Progenitor cell of endocrine pancreas (in vitro differentiated cells): ENCODE measurements at regions not wholly inside any gene's neighbourhood (a gene's known extent, or its start where the extent isn't known, plus 50 kb on each side); places are given as distances from the start of the nearest gene placed in this dataset.

Experiments
- DNase-seq: peaks from one replicate; pipeline ENCODE4 v3.0.0; 2021; ENCODE audit warnings: low spot score; ENCODE audit not compliant: unreplicated experiment
- H3K27ac Mint-ChIP-seq: 2 replicates; pipeline ENCODE4 v1.8.0; 2021; ENCODE audit warnings: mild to moderate bottlenecking, moderate library complexity, mixed read lengths
- H3K27me3 Mint-ChIP-seq: 2 replicates; pipeline ENCODE4 v1.8.0; 2021; ENCODE audit warnings: mixed read lengths
- H3K36me3 Mint-ChIP-seq: 2 replicates; pipeline ENCODE4 v1.8.0; 2022; ENCODE audit warnings: mixed read lengths; ENCODE audit not compliant: insufficient read depth
- H3K4me1 Mint-ChIP-seq: 2 replicates; pipeline ENCODE4 v1.8.0; 2021; ENCODE audit warnings: low read depth, mixed read lengths
- H3K4me3 Mint-ChIP-seq: 2 replicates; pipeline ENCODE4 v1.8.0; 2021; ENCODE audit warnings: low read depth, mild to moderate bottlenecking, moderate library complexity, mixed read lengths
- H3K9me3 Mint-ChIP-seq: 2 replicates; pipeline ENCODE4 v1.8.0; 2021; ENCODE audit warnings: low read depth, mixed read lengths
- CTCF ChIP-seq: fragments of 200-600 bp; sonication (generic); IDR thresholded peaks from one replicate; pipeline ENCODE4 v1.5.0; 2021; ENCODE audit warnings: antibody characterized with exemption, mild to moderate bottlenecking; ENCODE audit not compliant: unreplicated experiment

GRCh38 chr20:22285555-22285954 is 298.8 kb downstream of the FOXA2 start:
- no peak for DNase-seq
- Mint-ChIP-seq H3K4me3 (no peak overlapping the region), H3K27ac (no peak overlapping the region), H3K36me3 (no peaks in the 10 kb centered on the region), H3K9me3 (peaks cover 3% of the 10 kb centered on the region), H3K27me3 (peaks cover 24% of the 10 kb centered on the region), H3K4me1 (no peaks in the 10 kb centered on the region)
- TF ChIP-seq CTCF: no peak

- Mint-ChIP-seq H3K27me3 (peaks cover 15% of the 10 kb centered on the region), H3K4me1 (no peaks in the 10 kb centered on the region), H3K36me3 (no peaks in the 10 kb centered on the region), H3K4me3 (no peak overlapping the region), H3K9me3 (peaks cover 3% of the 10 kb centered on the region), H3K27ac (no peak overlapping the region)
- no peak for DNase-seq
- no peak for TF ChIP-seq CTCF
Observed at GRCh38 chr20:22282696-22283095, 301.7 kb downstream of the FOXA2 start.

GRCh38 chr20:22274330-22274729 is 310.0 kb downstream of the FOXA2 start:
- Mint-ChIP-seq H3K27ac (no peak overlapping the region), H3K27me3 (peaks cover 20% of the 10 kb centered on the region), H3K36me3 (no peaks in the 10 kb centered on the region), H3K9me3 (no peaks in the 10 kb centered on the region), H3K4me1 (no peaks in the 10 kb centered on the region), H3K4me3 (no peak overlapping the region)
- TF ChIP-seq CTCF: no peak
- no peak for DNase-seq

DNA sequence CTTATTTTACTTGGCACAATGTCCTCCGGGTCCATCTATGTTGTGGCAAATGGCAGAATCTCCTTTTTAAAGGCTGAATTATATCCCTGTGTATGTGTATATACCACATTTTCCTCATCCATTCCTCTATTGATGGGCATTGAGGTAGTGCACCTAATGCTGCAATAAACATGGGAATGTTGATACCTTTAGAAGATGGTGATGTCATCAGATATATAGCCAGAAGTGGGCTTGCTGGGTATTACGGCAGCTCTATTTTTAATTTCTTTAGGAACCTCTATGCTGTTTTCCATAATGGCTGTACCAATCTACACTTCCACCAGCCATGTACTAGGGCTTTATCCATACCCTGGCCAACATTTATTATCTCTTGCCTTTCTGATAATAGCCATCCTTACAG is 315.7 kb downstream of the FOXA2 start:
- H3K9me3 Mint-ChIP-seq: no peaks in the 10 kb centered on the region
- no peaks in the 10 kb centered on the region for H3K36me3 Mint-ChIP-seq
- no peak for DNase-seq
- no peak overlapping the region for H3K27ac Mint-ChIP-seq
- no peaks in the 10 kb centered on the region for H3K4me1 Mint-ChIP-seq
- no peak overlapping the region for H3K4me3 Mint-ChIP-seq
- TF ChIP-seq CTCF: no peak
- H3K27me3 Mint-ChIP-seq: peaks cover 40% of the 10 kb centered on the region

GRCh38 chr20:22264917-22265316 is 319.5 kb downstream of the FOXA2 start:
- Mint-ChIP-seq H3K9me3 (no peaks in the 10 kb centered on the region), H3K27me3 (peaks cover 40% of the 10 kb centered on the region), H3K27ac (no peak overlapping the region), H3K4me3 (no peak overlapping the region), H3K36me3 (no peaks in the 10 kb centered on the region), H3K4me1 (peaks cover 4% of the 10 kb centered on the region)
- no peak for DNase-seq
- no peak for TF ChIP-seq CTCF

- Mint-ChIP-seq H3K9me3 (no peaks in the 10 kb centered on the region), H3K27me3 (peaks cover 34% of the 10 kb centered on the region), H3K36me3 (no peaks in the 10 kb centered on the region), H3K4me1 (peaks cover 4% of the 10 kb centered on the region), H3K4me3 (no peak overlapping the region), H3K27ac (no peak overlapping the region)
- no peak for TF ChIP-seq CTCF
- DNase-seq: no peak
Observed at GRCh38 chr20:22260506-22260905, 323.9 kb downstream of the FOXA2 start.
